HL-60 (cell line): ENCODE measurements at regions not wholly inside any gene's neighbourhood (a gene's known extent, or its start where the extent isn't known, plus 50 kb on each side); places are given as distances from the start of the nearest gene placed in this dataset.

Experiments
- DNase-seq, 2 experiments: peaks; one replicate each; pipeline ENCODE4 v3.0.0-alpha.2; 2010 to 2020; ENCODE audit warnings: low read depth in 1 of 2, low spot score in 1 of 2
- H3K27ac ChIP-seq: fragments of 250-450 bp; sonication (Bioruptor Pico); replicated peaks from 2 replicates; pipeline ENCODE4 v1.5.1; 2020; ENCODE audit warnings: mild to moderate bottlenecking, moderate library complexity
- H3K27me3 ChIP-seq: fragments of 250-450 bp; sonication (Bioruptor Pico); 2 replicates; pipeline ENCODE4 v1.5.1; 2021; ENCODE audit warnings: mild to moderate bottlenecking, moderate library complexity; ENCODE audit not compliant: insufficient read depth, poor library complexity, severe bottlenecking
- H3K4me3 ChIP-seq: replicated peaks from 2 replicates; pipeline ENCODE4 v1.5.1; 2011; ENCODE audit warnings: mild to moderate bottlenecking, control low read depth, low read length; ENCODE audit not compliant: insufficient read depth
- CTCF ChIP-seq: IDR thresholded peaks from one replicate; pipeline ENCODE4 v1.5.1; 2011; ENCODE audit warnings: low read length, control low read depth, inconsistent platforms; ENCODE audit not compliant: insufficient read depth
- GABPA ChIP-seq: IDR thresholded peaks from 2 replicates; pipeline ENCODE4 v1.6.1; 2012; ENCODE audit warnings: low read depth
- POLR2AphosphoS5 ChIP-seq: IDR thresholded peaks from 2 replicates; pipeline ENCODE4 v1.6.1; 2012; ENCODE audit warnings: low read depth
- REST ChIP-seq: IDR thresholded peaks from 2 replicates; pipeline ENCODE4 v1.6.1; 2012; ENCODE audit warnings: low read depth; ENCODE audit not compliant: insufficient replicate concordance
- SPI1 ChIP-seq: IDR thresholded peaks from 2 replicates; pipeline ENCODE4 v1.6.1; 2012; ENCODE audit warnings: low read depth, mild to moderate bottlenecking, borderline replicate concordance

DNA sequence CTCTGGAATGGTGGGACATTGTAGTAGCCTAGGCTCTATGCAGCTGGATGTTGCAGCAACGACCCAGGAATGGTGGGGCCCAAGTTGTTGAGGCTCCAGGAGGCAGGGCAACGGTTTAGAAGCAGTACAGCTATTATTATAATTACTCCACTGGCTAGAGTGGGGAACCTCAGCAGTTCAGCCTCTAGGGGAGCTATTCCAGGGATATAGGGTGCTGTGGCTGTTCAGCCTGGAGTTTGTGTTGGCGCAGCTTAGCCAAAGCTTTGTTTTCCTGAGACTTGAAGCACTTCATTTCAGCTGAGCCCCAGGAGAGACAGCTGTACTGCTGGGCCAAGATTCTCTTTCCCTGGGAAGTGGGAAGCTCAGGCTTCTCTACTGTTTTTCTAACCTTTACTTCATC is 1023.0 kb upstream of the ATXN7L3B start:
- Histone ChIP-seq H3K4me3 (no peak overlapping the region), H3K27ac (no peak overlapping the region), H3K27me3 (no peaks in the 10 kb centered on the region)
- no peak for DNase-seq
- no peak for TF ChIP-seq SPI1
- TF ChIP-seq GABPA: no peak
- TF ChIP-seq POLR2AphosphoS5: no peak
- no peak for TF ChIP-seq CTCF
- no peak for TF ChIP-seq REST

DNA sequence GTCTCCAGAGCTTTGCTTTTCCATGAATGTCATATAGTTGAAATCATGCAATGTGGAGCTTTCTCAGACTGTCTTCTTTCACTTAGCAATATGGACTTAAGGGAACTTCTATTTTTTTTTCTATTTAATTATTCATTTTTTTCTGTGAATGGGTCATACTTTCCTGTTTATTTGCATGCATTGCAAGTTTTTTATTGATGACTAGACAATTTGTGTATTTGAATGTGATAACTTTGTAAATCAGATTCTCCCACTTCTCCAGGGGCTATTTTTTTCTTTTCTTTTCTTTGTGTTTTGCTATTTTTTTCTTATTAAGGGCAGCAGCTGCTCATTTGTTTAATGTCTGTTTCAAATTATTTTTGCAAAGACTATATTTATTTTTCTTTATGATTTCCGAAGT is 1019.8 kb upstream of the ATXN7L3B start:
- H3K4me3 ChIP-seq: no peak overlapping the region
- TF ChIP-seq REST (no peak), GABPA (no peak), SPI1 (no peak)

GRCh38 chr12:73529231-73529630 is 1008.4 kb upstream of the ATXN7L3B start:
- TF ChIP-seq POLR2AphosphoS5: no peak
- no peak for TF ChIP-seq REST
- TF ChIP-seq GABPA: no peak
- no peak for TF ChIP-seq CTCF
- no peak for TF ChIP-seq SPI1
- no peaks in the 10 kb centered on the region for H3K27me3 ChIP-seq
- no peak overlapping the region for H3K4me3 ChIP-seq
- no peak for DNase-seq
- H3K27ac ChIP-seq: no peak overlapping the region

More for the DNA sequence above, 1019.8 kb upstream of the ATXN7L3B start:
- no peak for DNase-seq
- no peaks in the 10 kb centered on the region for H3K27me3 ChIP-seq
- no peak overlapping the region for H3K27ac ChIP-seq

DNA sequence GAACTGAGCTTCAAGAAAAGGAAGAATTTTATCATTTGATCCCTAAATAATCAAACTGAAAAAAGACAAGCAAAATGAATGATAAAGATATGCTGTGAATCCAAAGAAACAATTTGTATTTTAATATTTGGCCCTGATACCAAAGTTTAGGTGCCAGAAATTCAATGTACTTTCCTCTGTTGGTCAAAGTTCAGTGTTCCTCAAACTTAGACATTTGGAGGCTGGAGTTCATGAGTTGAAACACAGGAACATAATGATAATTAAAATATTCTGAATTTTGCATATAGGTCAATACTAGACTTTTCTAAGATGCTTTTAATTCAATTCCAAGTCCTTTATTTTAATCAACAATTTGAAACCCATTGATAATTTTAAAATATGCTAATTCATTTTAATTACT is 1007.7 kb upstream of the ATXN7L3B start:
- H3K4me3 ChIP-seq: no peak overlapping the region

More for the DNA sequence above, 1007.7 kb upstream of the ATXN7L3B start:
- DNase-seq: no peak
- Histone ChIP-seq H3K27me3 (no peaks in the 10 kb centered on the region), H3K27ac (no peak overlapping the region)
- TF ChIP-seq GABPA (no peak), SPI1 (no peak), REST (no peak), POLR2AphosphoS5 (no peak), CTCF (no peak)
